ENCODE measurements at regions not wholly inside any gene's neighbourhood (a gene's known extent, or its start where the extent isn't known, plus 50 kb on each side); places are given as distances from the start of the nearest gene placed in this dataset.

DNA sequence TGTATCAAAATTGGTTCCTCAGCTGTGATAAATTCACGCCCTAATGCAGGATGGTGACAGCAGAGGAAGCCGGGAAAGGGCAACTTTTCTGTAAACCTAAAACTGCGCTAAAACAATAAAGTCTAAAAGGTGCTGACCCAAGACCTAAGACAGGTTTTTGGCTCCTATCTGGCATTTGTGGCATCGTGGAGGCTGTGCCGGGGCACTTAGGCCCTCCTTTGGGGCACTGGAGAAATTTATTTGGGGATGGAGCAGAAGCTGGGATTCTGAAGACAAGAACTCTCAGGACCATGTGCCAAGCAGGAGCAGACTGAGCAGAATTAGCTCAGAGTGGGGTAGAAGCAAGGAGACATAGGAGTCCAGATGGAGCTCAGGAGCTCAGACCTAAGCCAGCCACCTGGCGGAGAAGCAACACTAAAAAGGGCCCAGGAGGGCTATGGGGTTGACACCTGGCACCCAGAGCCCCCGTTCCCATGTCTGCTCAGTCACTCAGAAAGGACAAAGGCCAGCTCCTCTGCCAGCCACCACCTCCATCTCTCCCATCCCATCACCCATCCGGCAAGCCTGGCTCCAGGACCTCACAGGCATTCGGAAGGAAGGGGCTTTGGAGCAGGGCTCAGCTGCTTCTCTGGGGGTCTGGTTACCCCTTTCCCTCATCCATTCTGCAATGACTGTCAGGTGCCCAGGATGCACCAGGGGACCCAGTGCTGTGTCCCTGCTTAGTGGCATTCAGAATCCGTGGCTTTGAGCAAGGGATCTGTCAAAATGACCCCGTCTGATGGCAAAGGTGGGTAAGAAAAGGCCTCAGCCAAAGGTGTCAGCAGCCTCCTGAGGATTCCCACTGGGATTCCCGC lies 347.7 kb downstream of the NPHP4 start:
- DNase-seq (ENCODE audit: insufficient read length, low spot score) (no peak), FAIRE-seq (no peak)
- no peak for TF ChIP-seq POLR2A (IDR thresholded peaks at IDR 0.05; ENCODE audit: low read depth, low read length)

DNA sequence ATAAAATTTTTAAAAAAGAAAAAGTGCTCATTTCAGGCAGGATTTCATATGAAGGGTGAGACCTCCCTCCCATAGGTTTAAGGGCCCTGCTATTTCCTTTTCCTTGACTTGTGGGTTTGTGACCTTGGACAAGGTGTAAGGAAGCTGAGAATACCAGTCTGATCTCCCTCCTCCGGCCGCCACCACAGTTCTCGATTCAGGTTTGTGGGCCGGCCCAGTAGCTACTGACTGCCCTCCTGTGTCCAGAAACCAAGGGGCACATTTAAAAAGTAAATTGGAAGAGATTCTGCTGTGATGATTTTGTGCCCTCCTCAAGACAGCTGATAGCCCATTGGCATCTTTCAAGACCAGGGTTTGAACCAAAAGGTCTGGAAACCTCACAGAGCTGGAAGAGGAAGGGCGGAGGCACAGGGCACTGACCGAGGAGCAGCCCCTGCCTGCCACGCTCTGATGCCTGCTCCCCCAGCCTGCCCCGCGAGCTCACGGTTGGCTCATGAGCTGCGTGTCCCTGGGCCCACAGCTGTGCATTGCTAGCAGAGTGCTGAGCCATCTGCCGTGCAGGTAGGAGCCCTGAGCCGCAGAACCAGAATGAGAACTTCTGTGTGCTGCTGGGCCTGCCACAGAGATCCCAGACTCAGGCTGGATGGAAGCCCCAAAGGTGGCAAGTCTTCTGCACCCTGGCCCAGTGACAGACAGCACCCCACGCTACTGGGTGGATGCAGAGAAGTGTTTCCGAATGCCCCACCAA lies 348.7 kb downstream of the NPHP4 start:
- no peak for TF ChIP-seq POLR2A (IDR thresholded peaks at IDR 0.05; ENCODE audit: low read depth, low read length)
- DNase-seq (ENCODE audit: insufficient read length, low spot score) (no peak), FAIRE-seq (no peak)

DNA sequence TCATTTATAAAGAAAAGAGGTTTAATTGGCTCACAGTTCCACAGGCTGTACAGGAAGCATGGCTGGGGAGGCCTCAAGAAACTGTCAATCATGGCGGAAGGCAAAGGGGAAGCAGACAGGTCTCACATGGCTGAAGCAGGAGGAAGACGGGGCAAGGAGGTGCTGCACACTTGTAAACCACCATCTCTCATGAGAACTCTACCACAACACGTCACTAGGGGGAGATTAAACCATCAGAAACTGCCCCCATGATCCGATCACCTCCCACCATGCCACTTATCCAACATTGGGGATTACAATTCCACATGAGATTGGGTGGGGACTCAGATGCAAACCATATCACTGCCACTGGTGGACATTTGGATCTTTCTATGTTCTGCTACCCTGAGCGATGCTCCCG lies 351.4 kb downstream of the NPHP4 start:
- FAIRE-seq (no peak), DNase-seq (ENCODE audit: insufficient read length, low spot score) (no peak)
- TF ChIP-seq POLR2A (IDR thresholded peaks at IDR 0.05; ENCODE audit: low read depth, low read length), result no peak

DNA sequence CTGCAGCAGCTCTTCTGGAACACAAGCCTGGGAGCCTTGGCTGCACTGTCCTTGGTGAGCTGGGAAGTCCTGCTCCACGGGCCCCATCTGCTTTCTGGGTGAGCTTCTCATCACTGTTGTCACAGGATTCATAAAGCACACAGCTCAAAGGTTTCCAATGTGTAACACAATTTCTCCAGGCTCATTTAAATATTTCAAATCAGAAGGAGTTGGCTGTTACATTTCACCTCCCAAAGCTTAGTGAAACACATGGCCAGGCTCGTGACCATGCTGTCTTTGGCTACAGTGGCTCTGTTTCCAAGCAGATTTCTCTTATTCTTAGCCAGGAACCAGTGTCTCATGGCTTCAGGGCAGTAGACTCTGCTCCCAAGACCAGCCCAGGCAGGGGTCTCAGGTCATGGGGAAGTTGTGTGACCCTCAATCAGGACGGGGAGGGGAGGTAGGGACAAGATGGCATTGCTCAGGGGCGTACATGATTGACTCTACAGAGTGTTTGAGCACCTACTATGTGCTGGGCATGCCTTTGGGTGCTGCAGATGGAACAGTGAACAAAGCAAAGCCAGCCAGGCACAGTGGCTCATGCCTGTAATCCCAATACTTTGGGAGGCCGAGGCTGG lies 353.0 kb downstream of the NPHP4 start:
- DNase-seq (ENCODE audit: insufficient read length, low spot score), result no peak
- no peak for TF ChIP-seq POLR2A (IDR thresholded peaks at IDR 0.05; ENCODE audit: low read depth, low read length)
- FAIRE-seq, result no peak

DNA sequence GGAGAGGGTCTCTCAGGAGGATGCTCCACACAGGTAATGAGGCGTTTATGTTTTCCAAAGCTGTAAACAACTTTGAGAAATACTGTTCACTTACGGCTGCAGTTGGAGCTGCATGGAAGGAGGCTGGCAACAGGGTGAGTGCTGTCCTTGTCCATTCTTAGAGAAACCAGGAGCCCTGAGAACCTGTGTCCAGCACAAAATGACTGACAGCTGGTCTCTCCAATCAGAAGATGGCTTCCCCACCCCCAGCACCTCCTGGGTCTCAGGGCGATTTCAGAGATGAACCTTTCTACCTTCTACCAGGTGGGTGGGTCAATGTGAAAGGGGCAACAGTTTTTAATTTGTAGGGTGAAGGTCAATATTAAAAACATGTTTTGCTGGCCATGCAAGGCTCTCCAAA lies 353.6 kb downstream of the NPHP4 start:
- no peak for DNase-seq (ENCODE audit: insufficient read length, low spot score)
- TF ChIP-seq POLR2A (IDR thresholded peaks at IDR 0.05; ENCODE audit: low read depth, low read length), result no peak
- no peak for FAIRE-seq

DNA sequence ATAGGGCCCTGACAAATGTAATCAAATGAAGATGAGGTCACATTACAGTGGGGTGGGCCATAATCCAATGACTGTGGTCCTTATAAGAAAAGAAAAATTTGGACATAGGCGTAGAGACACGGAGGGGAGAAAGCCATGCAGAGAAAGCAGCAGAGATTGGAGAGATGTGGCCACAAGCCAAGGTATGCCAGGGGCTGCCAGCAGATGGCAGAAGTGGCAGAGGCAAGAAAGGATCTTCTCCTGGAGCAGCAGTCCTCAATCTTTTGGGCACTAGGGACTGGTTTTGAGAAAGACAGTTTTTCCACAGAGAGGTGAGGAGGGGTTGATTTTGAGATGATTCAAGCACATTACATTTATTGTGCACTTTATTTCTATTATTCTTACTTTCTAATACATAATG lies 355.1 kb downstream of the NPHP4 start:
- FAIRE-seq (no peak), DNase-seq (ENCODE audit: insufficient read length, low spot score) (no peak)
- no peak for TF ChIP-seq POLR2A (IDR thresholded peaks at IDR 0.05; ENCODE audit: low read depth, low read length)

DNA sequence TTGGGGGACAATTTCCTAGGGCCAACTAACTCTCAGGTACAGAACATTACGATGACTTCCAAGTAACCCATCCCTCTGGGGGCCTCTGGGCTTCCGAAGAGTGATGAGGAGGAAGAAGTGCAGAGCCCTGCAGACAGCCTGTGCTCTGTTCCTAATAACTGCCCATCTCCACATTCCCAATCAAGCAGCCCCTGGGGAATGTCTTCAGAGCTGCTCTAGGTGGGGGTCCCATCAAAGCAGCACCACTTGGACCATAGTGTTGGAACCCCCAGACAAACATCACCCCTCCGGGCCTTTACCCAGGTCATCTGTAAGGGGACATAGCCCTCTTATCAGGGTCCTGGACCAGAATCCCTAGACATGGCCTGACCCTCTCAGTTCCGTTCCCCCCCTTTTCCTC lies 357.3 kb downstream of the NPHP4 start:
- FAIRE-seq, result no peak
- TF ChIP-seq POLR2A (IDR thresholded peaks at IDR 0.05; ENCODE audit: low read depth, low read length), result no peak
- no peak for DNase-seq (ENCODE audit: insufficient read length, low spot score)

DNA sequence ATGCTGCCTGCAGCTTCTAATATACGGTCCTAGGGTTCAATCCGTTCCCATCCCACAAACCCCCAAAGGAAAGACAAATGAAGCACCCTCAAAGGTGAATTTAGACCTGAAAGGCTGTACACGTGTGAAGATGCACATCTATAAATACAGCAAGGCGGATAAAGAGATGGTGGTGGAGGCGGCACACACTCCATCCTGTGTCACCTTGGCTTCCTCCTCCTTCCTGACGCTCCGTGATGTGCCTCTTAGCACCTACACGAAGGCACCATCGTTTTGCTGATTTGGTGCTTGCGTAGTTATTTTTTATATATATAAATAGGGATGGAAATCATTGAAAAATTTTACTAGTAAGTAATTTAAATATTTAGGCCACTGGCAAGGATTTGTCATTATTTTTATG lies 359.4 kb downstream of the NPHP4 start:
- DNase-seq (ENCODE audit: insufficient read length, low spot score), result no peak
- no peak for TF ChIP-seq POLR2A (IDR thresholded peaks at IDR 0.05; ENCODE audit: low read depth, low read length)
- no peak for FAIRE-seq

DNA sequence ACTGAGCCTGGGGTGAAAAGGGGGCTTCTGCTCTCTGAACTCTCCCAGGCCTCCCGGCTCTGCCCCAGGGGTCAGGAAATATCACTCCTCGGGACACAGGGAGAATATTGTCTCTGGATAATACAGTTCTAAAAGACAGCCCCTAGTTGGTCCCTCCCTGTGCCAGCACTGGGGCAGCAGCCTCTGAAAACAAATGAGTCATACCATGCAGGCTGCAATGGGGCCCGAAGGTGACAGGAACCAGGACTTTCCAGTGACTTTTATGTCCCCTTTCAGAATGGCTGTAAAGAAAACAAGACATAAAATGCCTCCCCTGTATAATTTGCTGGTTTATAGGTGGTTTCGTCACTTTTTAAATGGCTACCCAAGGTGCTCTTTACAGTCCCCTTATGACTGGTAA lies 360.0 kb downstream of the NPHP4 start:
- FAIRE-seq (no peak), DNase-seq (ENCODE audit: insufficient read length, low spot score) (no peak)
- TF ChIP-seq POLR2A (IDR thresholded peaks at IDR 0.05; ENCODE audit: low read depth, low read length), result no peak

DNA sequence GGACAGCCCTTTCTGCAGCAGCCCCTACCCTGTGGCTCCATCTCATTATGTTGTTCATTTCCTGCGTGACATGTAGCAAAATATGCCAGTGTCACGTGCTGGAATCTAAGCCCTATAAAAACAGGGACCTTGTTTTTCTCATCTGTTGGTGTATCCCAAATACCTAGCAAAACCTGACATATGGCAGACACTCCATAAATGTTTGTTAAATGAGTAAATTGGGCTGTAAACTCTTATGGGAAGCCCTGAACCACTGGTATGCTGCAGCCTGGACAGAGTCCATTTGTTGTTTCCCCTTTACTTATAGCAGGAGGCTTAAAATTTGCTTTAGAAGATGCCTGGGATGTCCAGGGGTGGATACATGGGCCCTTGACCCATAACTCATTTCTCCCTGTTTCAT lies 363.8 kb downstream of the NPHP4 start:
- no peak for FAIRE-seq
- no peak for TF ChIP-seq POLR2A (IDR thresholded peaks at IDR 0.05; ENCODE audit: low read depth, low read length)
- no peak for DNase-seq (ENCODE audit: insufficient read length, low spot score)

DNA sequence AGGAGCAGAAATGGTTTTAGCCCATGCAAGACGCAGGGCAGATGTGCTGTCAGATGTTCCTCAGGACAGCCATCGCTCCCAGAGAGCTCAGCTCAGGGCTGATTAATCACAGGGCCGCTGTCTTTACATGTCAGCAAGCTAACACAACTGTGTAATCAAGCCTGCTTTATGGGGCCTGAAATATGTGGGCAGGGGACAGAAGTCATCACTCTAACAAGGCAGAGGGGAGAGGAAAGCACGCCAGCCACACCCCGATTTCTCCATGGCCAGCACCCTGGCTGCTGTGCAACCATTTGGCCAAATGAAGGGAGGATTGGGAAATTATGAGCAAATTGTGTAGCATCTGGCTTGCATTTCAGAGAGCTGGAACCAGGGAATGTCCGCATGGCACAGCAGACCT lies 368.8 kb downstream of the NPHP4 start:
- FAIRE-seq (no peak), DNase-seq (ENCODE audit: insufficient read length, low spot score) (no peak)
- TF ChIP-seq POLR2A (IDR thresholded peaks at IDR 0.05; ENCODE audit: low read depth, low read length), result no peak

DNA sequence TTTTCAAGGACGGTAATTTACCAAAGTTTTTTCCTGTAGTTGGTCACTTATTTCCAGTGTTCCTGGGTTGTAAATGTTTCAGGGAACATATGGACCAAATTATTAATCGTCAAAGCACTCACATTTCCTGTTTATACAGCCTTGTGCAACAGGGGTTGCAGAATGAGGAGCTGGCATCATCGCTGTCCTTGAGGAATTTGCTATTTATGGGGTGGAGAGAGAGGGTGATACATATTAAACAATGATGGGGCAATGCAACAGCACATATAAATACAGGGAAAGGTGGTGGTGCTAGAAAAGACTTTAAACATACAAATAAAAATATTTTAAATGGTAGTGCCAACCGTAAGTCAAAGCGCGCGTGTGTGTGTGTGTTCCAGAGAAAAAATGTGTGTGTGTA lies 369.8 kb downstream of the NPHP4 start:
- FAIRE-seq, result no peak
- DNase-seq (ENCODE audit: insufficient read length, low spot score), result no peak
- no peak for TF ChIP-seq POLR2A (IDR thresholded peaks at IDR 0.05; ENCODE audit: low read depth, low read length)

DNA sequence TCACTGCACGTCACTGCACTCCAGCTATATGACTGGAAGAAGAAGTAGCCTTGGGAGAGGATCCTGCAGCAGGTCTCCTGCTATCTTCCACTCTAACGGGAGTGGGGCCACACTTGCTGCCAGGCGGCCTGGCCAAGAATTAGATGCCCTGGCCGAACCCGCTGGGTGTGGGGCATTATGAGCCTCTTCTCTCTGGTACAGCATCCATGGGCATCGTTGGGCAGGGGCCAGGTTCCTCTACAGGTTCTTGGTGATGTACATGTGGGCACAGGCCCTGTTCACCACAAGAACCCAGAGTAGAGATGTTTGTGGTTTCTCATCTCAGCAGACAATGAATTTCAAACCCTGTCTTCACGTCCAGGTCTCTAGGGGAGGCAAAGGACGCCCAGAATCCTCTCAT lies 370.5 kb downstream of the NPHP4 start:
- DNase-seq (ENCODE audit: insufficient read length, low spot score), result no peak
- TF ChIP-seq POLR2A (IDR thresholded peaks at IDR 0.05; ENCODE audit: low read depth, low read length), result no peak
- FAIRE-seq, result no peak

DNA sequence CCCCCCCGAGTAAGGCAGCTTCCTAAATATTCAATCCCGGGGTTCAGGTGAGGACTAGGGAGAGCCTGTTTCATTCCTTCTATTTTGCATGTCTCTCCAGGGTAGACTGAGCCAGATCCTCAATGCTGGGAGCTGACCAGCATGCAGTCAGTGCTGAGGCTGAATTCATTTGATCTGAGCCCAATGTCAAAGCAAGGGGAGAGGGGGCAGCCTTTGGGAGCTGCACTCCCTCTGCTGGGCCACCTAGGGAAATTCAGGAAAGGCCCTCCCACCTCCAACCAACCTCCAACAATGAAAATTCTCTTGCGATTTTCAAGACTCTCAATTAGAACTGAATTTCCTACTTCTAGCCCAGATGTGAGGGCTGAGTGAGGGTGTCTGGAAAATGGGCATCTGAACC lies 371.2 kb downstream of the NPHP4 start:
- peak; percentile 8 for DNase-seq (ENCODE audit: insufficient read length, low spot score)

More for the DNA sequence above, 371.2 kb downstream of the NPHP4 start:
- no peak for TF ChIP-seq POLR2A (IDR thresholded peaks at IDR 0.05; ENCODE audit: low read depth, low read length)
- FAIRE-seq, result no peak
